ENCODE measurements at regions not wholly inside any gene's neighbourhood (a gene's known extent, or its start where the extent isn't known, plus 50 kb on each side); places are given as distances from the start of the nearest gene placed in this dataset.

DNA sequence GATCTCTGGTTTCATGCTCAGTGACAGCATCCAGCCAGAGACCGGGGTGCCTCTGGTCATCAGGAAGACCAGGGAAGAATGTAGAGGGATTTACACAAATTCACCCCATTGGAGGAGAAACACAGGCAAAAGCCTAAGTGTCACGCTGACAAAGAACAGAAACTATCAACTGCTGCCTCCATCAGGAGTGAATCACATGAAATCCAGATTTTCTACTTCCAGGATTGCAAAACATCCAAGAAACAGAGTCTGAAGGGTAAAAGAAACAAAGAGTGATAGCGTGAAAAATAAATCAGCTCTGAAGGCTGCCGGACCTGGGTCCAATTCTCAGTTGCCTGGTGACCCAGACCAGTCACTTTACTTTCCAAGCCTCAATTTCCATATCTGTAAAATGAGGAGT, 136.1 kb upstream of the MAP1LC3B2 start:
- no peak for DNase-seq (ENCODE audit: low spot score)
- in situ Hi-C loops (cut with HindIII; ENCODE audit: low sequenced_read_pairs): no loop called here

DNA sequence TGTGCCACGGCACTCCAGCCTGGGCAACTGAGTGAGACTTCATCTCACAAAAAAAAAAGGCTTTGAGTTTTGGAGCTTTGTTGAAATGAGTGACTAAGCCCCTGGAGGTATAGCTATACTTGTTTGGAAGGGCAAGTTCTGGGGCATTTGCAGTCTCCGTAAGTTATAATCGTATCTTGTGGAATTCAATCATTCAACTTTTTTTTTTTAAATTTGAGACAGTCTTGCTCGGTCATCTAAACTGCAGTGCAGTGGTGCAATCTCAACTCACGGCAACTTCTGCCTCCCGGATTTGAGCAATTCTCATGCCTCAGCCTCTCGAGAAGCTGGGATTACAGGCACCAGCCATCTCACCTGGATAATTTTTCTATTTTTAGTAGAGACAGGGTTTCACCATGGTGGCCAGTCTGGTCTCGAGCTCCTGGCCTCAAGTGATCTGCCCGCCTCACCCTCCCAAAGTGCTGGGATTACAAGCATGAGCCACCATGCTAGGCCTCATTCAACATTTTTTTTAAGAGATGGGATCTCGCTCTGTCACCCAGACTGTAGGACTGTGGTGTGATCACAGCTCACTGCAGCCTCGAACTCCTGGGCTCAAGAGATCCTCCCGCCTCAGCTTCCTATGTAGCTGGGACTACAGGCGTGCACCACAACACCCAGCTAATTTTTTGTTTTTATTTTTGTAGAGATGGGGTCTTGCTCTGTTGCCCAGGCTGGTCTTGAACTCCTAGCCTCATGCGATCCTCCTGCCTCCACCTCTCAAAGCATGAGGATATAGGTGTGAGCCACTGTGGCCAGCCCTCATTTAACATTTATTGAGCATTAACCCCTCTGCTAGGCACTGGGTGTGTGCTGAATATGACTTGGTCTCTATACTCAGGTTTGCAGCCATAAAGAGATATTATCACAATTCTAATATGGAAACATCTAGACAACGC, 133.7 kb upstream of the MAP1LC3B2 start:
- no peak for DNase-seq (ENCODE audit: low spot score)
- in situ Hi-C loops (cut with HindIII; ENCODE audit: low sequenced_read_pairs): no loop called here

DNA sequence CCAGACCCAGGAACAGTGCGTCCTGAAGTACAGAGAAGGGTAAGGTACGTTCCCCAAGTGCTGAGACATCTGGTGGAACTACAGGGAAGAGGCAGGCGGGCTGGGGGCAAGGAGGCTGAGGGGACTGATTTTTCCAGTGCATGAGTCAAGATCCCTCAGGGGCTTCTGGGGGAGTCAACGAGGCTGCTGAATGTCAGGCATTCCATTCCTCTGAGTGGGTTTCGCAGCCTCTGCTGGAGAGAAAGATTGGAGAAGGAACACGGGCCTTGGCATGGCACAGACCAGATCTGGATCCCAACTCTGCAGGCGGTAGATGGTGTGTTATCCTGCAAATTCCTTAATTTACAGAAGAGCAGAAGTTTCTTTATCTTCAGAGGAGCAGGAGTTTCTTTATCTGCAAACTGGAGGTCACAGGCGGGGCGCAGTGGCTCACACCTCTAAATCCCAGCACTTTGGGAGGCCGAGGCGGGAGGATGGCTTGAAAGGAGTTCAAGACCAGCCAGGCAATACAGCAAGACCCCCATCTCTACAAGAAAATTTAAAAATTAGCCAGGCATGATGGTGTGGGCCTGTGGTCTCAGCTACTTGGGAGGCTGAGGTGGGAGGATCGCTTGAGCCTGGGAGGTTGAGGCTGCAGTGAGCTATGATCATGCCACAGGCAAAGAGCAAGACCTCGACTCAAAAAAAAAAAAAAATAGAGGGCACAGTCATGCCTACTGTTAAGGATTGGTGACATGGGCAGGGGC, 132.6 kb upstream of the MAP1LC3B2 start:
- peak; percentile 53 for DNase-seq (ENCODE audit: low spot score)
- in situ Hi-C loops (cut with HindIII; ENCODE audit: low sequenced_read_pairs): no loop called here

DNA sequence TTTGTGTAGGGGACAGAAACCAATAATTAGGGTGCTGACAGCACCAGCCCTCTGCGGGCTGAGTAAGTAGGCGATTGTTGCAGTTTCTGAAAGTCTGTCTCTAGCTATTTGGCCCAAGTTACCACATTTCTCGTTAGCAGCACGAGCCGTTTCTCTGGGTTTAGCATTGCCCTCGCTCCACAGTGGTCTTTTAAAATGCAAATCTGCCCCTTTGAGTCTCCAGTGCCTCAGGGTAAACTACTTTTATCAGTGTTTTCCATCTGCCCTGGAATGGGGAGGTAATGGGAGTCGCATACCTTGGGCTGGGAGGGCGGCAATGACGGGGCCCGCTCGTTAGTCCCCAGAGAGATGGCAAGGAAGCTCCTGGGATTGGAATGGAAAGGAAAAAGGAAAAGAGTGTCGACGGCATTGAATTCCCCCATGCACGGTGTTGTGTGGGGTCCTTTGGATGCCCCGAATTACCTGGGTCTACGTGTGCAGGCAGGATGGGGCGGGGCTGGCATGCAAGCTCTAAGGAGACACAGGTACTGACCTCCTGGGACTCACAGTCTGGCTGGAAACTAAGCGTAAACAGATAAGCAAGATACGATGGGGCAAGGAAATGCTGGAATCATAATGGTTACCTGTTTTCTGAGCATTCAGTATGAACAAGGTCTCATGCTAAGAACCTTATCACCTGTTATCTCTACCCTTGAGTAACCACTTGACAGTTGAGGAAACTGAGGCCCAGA, 131.8 kb upstream of the MAP1LC3B2 start:
- peak; percentile 74 for DNase-seq (ENCODE audit: low spot score)

DNA sequence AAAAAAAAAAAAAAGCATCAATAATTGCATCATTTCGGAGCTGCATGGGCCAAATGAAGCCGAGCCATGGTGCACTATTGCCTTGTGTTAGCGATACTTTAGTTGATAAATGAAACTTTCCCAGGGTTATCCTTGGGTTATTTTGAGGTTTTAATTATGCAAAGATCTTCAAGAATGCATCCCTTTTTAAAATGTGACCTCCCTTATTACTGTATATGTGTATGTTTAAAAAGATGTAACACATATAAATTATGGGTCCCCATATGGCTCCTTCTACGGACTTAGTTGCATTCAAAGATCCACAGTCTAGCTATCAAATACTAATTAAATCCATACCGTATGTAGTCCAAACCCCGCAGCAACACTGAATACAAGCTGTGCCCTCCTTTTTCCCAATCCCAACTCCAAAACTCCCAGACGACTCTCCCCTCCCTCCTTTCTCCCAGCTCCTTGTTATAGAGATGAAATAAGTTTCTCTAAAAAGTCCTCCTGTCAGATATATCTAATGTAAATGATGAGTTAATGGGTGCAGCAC, 129.3 kb upstream of the MAP1LC3B2 start:
- DNase-seq (ENCODE audit: low spot score): no peak
- in situ Hi-C loops (cut with HindIII; ENCODE audit: low sequenced_read_pairs): no loop called here

More for the DNA sequence above, 131.8 kb upstream of the MAP1LC3B2 start:
- in situ Hi-C loops (cut with HindIII; ENCODE audit: low sequenced_read_pairs): no loop called here

DNA sequence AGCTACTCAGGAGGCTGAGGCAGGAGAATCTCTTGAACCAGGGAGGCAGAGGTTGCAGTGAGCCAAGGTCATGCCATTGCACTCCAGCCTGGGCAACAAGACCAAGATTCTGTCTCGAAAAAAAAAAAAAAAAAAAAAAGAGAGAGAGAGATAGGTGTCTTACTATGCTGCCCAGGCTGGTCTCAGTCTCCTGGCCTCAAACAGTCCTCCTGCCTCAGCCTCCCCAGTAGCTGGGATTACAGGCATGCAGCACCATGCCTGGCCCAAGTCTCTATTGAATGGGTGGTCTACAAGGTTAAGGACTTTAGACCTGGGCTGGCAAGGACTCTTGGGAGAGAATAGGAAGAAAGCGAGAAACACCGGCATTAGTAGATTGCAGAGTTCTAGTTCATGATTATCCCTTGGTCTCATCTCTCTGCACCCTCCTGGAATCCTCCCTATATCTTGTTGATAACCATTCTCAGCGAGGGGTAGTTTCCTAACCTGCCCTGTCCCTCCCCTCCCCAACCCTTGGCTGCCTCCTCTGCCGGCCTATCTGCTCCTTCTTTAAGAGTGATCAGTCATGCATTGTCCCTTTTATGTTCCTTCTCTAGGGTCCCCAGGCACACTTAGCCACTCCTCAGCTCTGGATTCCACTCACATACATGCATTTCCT, 128.1 kb upstream of the MAP1LC3B2 start:
- in situ Hi-C loops (cut with HindIII; ENCODE audit: low sequenced_read_pairs): no loop called here
- no peak for DNase-seq (ENCODE audit: low spot score)

DNA sequence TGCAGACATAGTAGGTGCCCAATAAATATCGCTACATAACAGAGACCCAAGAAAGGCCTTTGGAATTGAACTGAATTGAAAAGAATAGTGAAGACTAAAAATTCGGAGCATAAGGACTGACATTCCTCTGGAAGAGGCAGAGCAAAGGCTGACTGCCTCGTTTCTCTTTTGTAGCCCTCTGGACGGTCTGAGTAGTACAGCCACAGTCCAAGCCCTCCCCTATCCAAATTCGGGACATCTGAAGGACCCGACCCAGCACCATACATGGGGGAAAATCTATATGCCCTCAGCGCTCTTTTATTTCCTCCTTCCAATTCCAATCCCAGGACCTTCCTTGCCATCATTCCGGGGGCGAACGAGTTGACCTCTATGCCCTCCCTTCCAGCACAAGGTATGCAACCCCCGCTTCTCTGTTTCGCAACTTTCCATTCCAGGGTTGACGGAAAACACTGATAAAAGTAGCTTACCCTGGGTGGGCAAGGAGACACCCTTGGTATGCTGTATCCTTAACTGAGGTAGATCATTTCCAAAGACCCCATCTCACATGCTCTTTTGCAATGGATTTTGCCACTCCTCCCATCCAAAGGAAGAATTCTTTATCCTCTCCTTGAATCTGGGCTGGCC, 127.4 kb upstream of the MAP1LC3B2 start:
- in situ Hi-C loops (cut with HindIII; ENCODE audit: low sequenced_read_pairs): no loop called here
- DNase-seq (ENCODE audit: low spot score): no peak

DNA sequence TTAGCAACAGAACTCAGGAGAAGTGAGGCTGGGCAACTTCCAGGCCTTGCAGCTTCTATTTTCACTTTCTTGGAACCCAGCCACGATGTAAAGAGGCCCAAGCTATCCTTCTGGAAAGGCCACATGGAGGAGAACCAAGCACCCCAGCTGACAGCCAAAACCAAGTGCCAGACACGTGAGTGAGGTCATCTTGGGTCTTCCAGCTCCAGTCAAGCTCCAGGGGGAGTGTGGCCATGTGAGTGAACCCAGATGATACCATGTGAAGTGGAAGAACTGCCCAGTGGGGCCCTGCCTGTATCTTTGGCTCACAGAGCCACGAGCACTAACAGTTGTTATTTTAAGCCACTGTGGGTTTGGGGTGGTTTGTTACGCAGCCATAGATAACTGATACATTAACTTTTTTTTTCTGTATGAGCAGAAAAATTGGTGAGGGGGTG, 126.8 kb upstream of the MAP1LC3B2 start:
- in situ Hi-C loops (cut with HindIII; ENCODE audit: low sequenced_read_pairs): no loop called here
- no peak for DNase-seq (ENCODE audit: low spot score)

DNA sequence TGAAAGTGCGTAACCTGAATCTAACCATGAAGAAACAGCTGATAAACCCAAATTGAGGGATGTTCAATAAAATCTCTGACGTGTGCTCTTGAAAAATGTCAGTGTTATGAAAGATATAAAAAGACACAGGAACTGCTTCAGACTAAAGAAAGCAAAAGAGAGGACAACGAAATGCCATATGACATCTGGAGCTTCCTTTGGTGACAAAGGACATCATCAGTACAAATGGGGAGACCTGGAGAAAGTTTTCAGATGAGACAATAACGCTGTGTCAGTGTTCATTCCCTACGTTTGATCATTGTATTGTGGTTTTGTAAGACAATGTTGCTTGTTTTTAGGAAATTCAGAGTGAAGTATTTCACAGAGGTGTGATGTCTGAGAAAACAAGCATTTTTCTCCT, 125.9 kb upstream of the MAP1LC3B2 start:
- in situ Hi-C loops (cut with HindIII; ENCODE audit: low sequenced_read_pairs): no loop called here
- DNase-seq (ENCODE audit: low spot score): no peak

DNA sequence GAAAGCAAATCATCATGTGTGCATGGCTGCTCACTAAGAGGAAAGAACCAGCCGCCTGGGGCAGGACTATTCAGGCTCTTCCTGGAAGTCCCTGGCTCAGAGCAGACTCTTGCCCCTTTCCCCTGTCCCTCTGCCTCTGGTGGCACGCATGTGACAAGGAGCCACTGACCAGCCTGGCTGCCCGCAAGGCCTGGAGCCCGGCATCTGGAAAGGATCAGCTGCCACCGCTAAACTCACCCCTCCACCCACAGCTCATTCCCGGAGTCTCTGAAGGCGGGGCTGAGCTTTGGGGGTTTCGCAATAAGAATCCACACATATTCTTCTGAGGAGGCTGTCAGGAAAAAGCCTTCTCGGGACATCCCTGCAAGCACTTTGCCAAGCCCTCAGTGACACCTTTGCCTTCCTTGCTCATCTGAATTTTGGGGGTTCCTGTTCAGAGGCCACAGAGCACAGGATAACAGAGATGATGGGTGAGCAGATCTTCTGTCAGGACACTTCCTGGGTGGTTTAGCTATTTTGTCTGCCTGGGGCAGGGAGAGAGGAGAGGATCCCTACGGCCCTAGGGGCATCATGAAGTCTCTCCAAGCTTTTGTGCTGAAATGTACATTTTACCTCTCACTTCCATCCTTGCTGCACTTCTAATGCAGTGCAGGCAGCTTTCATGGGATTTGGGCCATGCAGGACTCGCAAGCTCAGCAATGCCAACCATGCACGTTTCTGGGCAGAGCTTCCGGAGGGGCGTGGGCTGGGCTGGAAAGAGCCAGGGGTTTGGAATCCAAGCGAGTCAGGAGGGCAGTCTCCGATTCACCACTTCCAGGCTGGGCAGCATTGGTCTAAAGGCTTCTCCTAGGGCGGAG, 124.8 kb upstream of the MAP1LC3B2 start:
- DNase-seq (ENCODE audit: low spot score): peak; percentile 53
- in situ Hi-C loops (cut with HindIII; ENCODE audit: low sequenced_read_pairs): no loop called here

DNA sequence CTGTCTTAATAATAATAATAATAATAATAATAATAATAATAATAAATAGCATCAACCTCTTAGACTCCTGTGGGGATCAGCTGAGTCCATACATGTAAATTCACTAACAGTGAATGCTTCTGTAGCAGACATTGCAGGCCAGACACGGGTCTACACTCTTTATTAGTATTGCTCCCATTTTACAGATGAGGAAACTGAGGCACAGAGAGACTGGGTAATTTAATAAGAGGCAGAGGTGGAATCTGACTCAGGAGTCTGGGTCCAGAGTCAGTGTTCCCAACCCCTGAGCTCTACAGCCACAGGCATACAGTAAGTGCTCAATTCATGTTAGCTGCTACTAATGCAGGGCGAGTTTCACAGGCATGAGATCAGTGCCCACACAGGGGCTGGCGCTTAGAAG, 123.2 kb upstream of the MAP1LC3B2 start:
- no peak for DNase-seq (ENCODE audit: low spot score)
- in situ Hi-C loops (cut with HindIII; ENCODE audit: low sequenced_read_pairs): no loop called here

DNA sequence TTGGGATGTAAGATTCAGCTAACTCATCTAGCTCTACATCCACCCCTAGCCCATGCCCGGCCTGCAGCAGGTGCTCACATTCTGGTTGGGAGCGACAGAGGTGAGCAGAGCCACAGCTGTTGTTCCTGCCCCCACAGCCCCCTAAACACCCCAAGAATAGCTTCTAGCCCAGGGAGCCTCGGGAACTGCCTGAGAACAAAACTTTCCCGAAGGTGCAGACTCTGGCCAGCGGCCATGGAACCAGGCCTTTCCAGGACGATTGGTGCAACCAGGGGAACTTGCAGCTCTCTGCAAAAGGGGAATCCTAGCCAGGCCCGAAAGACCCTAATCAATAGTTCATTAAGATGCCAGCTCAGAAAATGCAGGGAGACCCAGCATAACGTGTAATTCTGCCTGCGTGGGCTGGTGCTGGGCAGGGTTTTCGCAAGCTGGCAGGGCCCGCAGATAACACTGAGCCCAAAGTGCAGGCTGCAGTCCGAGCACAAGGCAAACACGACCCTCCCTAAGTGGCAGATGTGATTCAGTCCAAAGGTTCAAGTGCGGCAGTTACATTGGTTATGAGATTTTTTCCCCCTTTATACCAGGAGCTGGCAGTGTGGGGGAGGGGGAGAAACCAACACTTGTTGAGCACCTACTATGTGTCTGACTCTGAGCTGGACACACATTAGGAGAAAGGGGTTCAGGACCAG, 122.5 kb upstream of the MAP1LC3B2 start:
- in situ Hi-C loops (cut with HindIII; ENCODE audit: low sequenced_read_pairs): no loop called here
- no peak for DNase-seq (ENCODE audit: low spot score)

DNA sequence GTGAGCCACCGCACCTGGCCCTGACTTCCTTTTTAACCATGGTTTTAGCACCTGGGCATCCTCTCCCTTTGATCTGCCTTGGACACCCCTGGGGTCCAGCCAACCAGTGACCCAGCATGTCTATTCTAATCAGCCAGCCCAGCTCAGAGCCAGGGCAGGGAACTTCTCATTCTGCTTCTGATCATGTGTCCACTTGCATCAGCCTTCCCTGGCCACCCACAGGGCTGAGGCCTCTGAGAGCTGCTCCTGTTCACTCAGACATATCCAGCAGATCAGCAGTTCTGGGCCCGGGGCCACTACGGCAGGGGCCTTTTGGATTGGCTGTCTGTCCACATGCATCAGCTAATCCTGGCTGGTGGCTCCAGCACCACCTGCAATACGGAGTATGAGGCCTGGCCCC, 117.9 kb upstream of the MAP1LC3B2 start:
- in situ Hi-C loops (cut with HindIII; ENCODE audit: low sequenced_read_pairs): no loop called here
- DNase-seq (ENCODE audit: low spot score): peak; percentile 47

DNA sequence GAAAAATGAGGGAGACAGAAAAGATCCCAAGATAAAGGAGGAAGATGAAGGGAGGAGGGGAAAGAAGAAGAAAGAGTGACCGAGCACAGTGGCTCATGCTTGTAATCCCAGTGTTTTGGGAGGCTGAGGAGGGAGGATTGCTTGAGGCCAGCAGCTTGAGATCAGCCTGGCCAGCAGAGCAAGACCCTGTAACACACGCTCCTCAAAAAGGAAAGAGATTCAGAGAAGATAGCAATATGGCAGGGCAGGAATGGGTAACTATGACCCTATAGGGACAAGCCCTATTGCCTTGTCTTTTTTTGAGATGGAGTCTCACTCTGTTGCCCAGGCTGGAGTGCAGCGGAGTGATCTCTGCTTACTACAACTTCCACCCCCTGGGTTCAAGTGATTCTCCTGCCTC, 116.9 kb upstream of the MAP1LC3B2 start:
- no peak for DNase-seq (ENCODE audit: low spot score)
- in situ Hi-C loops (cut with HindIII; ENCODE audit: low sequenced_read_pairs): no loop called here

DNA sequence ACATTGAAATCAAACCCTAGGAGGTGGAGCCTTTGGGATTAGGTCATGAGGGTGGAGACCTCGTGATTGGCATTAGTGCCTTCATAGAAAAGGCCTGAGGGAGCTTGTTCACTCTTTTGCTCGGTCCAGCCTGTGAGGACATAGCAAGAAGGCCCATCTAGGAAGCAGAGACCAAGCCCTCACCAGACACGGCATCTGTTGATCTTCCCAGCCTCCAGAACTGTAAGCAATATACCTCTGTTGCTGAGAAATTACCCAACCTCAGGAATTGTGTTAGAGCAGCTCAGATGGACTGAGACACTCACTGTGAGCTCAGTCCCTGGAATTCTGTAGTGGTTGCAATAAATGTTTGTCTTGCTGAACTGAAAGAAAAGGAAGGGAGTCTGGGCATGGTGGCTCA, 116.2 kb upstream of the MAP1LC3B2 start:
- DNase-seq (ENCODE audit: low spot score): no peak
- in situ Hi-C loops (cut with HindIII; ENCODE audit: low sequenced_read_pairs): no loop called here

DNA sequence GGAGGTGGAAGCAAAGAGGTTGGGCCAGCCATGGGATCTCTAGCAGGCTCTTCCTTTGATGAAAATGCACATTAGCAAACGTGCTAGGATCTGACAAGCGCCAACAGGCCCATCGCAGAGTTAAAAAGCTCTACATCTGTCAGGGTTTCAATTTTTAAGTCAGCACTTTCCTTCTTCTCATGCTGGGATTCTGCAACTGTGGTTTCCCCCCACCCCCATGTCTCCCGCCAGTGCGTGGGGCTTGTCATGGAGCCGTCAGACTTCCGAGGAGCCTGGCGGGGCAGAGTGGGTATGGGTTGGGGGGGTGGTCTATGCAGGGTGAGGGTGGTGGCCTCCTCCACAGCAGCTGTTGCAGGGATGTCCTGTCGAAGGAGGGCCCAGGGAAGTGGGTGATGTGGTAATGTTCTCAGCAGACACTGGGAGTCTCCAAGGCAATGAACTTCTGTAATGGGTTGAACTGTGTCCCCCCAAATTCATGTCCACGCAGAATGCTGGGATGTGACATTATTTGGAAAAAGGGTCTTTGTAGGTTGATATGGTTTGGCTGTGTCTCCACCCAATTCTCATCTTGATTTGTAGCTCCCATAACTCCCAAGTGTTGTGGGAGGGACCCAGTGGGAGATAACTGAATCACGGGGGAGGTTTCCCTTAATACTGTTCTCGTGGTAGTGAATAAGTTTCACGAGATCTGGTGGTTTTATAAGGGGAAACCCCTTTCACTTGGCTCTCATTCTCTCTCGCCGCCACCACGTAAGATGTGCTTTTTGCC, 115.2 kb upstream of the MAP1LC3B2 start:
- DNase-seq (ENCODE audit: low spot score): no peak
- in situ Hi-C loops (cut with HindIII; ENCODE audit: low sequenced_read_pairs): no loop called here

DNA sequence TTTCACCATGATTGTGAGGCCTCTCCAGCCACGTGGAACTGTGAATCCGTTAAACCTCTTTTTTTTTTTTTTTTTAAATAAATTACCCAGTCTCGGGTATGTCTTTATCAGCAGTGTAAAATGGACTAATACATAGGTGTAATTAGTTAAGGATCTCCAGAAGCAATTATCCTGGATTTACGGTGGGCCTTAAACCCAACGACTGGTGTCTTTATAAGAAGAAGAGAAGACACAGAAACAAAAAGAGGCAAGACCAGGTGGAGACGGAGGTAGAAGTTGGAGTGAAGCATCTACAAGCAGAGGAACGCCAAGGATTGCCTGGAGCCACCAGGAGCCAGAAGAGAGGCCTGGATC, 114.6 kb upstream of the MAP1LC3B2 start:
- no peak for DNase-seq (ENCODE audit: low spot score)
- in situ Hi-C loops (cut with HindIII; ENCODE audit: low sequenced_read_pairs): no loop called here

Measured in G401 (cell line).